Embryonic facial prominence (tissue), 1 donor: ENCODE measurements at regions not wholly inside any gene's neighbourhood (a gene's known extent, or its start where the extent isn't known, plus 50 kb on each side); places are given as distances from the start of the nearest gene placed in this dataset.
"Not testable (repeated sequence)": the region's sequence is repeated elsewhere in the genome, so short reads cannot be mapped to it uniquely, and the experiment has no call there.

ENCODE experiments used
- DNase-seq: peaks from one replicate; pipeline ENCODE4 v3.0.0-alpha.2; 2016; ENCODE audit errors: extremely low spot score

DNA sequence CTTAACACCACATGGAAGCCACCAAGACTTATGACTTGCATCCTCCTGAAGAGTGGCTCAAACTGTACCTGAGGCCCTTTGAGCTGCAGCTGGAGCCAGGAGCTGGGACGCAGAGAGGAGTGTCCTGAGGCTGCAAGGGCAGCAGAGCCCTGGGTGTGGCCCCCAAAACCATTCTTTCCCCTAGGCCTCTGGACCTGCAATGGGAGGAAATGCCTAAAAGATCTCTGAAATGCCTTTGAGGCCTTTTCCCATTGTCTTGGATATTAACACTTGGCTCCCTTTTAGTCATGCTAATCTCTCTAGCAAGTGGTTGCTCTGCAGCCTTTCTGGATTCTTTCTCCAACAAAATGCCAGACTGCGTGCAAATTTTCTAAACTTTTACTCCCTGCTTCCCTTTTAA, 156.1 kb downstream of the SLC38A4 start:
- DNase-seq, result no peak

DNA sequence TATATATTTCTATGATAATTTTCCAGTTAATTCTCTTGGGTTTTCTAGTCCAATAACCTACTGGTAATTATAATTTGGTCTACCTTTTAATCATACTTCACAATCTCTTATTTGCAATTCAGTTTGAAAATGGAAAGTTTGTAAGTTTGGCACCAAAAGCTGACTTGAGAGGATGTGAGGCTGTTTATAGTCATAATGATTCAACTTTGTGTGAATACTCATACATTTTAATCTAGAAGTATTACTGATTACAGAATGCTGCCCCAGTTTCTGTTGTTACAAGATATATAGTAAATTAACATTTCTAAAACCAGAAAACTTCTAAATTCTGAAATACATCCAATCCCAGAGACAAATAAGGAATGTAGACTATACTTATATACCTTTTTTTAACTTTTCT, 158.2 kb downstream of the SLC38A4 start:
- no peak for DNase-seq

- DNase-seq, result no peak
Measured at GRCh38 chr12:46664761-46665287, 161.0 kb downstream of the SLC38A4 start.

GRCh38 chr12:46663318-46663717, 162.5 kb downstream of the SLC38A4 start:
- no peak for DNase-seq

DNA sequence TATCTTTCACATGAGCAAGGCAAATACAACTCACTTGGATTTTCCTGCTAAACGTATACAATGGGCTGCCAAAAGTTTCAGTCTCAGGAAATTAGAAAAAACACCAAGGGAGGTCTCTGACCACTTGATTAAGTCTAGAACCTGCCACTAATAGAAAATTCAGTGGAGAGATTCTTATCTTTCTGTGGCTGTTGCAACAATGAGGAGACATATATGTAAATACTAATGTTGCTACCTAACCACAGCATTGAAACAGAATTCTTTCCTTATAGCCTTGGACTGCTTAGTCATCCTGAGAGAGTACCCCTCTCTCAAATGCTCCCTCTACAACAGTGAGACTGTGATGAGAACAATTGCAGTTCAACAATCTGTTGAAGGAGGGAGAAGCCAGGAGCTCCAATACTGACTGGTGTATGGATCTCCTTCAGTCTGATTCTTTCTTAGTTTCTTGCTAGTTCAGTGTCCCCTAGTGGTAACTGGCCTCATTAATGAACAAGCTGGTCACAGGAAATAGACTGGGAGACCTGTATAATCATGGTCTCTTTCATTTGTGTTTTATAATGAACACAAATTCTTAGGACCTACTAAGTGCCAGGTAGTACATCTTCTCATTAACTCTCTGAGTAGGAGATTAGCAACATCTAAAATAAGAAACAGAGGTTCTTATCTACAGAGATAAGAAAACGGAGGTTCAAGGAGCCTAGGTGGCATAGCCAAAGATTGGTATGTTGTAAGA, 164.5 kb downstream of the SLC38A4 start:
- DNase-seq, result peak; percentile 48

DNA sequence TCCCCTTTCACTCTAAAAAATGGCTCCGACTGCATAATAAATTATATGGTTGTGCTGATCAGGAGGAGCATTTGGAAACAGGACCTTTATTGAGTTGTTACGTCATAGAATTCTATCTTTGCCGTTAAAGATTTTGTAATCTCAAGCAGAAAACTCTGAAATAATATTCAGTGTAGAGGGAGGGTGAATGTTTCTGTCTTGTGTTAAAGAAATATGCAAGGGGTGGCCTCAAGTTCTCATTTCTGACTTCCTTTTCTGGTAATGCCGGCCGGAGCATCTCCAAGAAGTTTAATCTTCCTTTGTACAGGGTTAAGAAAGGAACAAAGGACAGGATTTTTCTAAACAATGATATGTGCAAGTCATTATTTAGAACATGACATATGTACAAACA, 165.1 kb downstream of the SLC38A4 start:
- no peak for DNase-seq

DNA sequence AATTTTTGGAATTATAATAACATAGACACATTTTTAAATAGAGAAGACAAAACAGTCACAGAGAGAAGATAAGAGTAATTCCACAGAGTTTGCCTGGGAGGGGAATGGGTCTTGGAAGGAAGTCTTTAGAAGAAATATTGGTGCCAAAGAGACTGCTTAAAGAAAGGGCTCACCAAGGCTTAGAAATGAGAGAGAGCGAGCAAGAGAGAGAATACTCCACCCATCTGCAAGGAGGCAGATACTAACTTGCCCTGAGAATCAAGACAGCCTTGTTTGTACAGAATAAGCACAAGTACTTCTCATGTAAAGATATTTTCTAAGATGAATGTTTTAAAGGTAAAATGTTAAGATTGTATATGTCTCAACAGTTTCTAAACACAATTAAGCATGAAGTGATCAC, 165.5 kb downstream of the SLC38A4 start:
- no peak for DNase-seq

DNA sequence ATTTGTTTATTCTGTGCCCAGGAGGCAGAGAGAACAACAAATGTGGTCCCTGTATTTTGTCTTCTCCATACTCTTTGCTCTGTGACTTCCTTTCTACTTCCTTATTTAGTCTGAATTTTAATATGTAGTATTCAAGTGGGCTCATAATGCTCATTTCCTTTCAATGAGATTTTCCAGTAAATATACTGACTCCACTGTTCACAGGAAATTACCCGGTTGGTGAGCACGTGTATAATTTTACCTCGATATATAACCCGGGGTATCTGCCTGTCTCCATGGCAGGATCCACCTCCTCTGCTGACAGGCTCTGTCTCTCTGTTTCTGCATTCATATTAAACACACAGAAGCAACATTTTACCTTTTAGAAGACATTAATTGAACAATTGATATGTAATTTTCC, 166.0 kb downstream of the SLC38A4 start:
- DNase-seq, result no peak

DNA sequence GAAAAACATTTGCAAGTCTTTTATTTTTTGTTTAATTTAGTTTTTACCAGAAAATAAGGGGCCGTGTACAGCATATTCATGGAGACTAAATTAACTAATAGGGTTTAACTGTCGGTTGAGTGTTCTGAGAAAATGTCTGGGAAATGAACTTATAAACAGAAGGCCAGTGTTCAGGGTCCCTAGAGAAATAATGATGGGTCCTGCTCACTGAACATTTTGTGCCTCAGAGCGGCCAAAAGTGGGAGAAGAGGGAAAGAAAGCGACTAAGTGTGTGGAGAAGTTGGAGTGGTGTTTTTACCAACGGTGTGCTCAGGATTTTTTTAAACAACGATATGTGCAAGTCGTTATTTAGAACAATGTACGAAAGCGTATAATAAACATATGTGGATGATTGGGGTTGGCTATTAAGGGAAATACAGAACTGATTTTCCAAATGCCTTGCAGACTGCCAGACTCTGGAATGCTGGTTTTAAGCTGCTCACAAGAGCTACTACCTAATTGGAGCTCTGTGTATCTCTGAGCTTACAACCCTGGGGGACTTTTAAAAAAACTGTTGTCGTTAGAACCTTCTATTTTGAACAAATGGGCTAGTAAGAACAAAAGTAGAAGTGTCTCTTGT, 166.7 kb downstream of the SLC38A4 start:
- DNase-seq, result no peak

- DNase-seq, result no peak
Measured at GRCh38 chr12:46657453-46658411, 168.1 kb downstream of the SLC38A4 start.

- DNase-seq, result not testable (repeated sequence)
Measured at GRCh38 chr12:46655984-46656383, 169.8 kb downstream of the SLC38A4 start.

DNA sequence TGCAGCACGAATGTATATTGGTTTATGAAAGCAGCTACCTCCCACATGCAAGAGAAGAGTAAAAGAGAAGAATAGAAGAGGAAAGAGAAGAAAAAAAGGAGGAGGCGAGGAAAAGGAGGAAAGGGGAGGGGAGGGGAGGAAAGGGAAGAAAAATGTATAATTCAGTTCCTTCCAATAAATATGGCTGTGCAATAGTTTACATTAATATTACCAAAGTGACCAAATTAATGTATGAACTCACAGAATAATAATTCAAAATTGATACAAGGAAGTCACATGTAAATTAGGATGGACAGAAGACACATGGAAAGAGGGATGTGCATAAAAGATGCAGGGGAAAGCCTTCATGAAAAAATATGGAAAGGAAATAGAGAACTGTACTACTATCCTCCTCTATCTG, 172.5 kb downstream of the SLC38A4 start:
- no peak for DNase-seq

DNA sequence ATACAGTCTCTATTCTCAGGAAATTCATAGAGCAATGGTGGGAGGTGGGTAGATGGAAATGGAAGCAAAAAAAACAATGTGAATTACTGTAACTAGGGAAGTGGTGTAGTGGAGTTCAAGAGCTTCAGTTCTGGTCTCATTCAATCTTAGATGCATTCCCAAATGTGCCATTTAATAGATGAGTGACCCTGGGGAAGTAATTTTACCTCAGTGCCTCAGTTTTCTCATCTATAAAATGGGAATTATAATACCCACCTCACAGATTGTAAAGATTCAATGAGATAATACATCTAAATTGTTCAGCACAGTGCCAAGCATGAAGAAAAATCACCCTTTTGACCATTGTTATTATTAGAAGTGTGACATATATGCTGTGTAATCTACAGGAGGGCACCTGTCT, 173.1 kb downstream of the SLC38A4 start:
- no peak for DNase-seq

DNA sequence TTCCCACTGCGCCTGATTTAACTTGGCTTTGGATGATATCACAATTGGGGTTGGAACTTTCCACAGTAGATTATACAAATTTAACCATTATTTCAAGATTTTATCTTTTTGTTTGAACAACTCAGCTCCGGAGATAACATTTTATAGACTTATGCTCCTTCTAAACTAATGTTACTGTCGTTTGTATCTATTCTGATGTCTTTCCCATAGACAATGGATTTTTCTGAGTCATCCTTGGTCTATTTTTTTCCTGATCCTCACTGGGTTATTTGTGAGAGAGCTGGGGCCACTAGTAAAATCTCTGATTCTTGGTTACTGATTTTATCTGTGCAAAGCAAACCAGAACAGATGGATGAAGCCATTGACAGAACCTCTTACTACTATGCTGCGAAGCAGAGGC, 175.1 kb downstream of the SLC38A4 start:
- no peak for DNase-seq

DNA sequence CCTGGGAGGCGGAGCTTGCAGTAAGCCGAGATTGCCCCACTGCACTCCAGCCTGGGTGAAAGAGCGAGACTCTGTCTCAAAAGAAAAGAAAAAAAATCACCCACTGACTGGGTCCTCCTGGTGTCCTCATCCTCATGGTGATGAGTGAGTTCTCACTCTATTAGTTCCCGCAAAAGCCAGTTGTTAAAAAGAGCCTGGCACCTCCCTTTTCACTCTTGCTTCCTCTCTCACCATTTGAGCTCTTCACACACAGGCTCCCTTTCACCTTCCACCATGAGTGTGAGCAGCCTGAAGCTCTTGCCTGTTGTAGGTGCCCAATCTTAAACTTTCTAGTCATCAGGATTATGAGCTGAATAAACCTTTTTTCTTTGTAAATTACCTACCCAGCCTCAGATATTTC, 176.4 kb downstream of the SLC38A4 start:
- DNase-seq, result no peak

DNA sequence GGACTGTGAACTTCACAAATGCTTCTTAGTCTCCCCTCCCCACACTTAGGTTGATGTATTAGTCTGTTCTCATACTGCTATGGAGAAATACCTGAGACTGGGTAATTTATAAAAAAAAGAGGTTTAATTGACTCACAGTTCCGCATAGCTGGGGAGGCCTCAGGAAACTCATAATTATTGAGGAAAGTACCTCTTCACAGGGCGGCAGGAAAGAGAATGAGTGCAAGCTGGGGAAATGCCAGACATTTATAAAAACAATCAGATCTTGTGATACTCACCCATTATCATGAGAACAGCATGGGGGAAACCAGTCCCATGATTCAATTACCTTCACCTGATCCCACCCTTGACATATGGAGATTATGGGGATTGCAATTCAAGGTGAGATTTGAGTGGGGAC, 178.8 kb downstream of the SLC38A4 start:
- no peak for DNase-seq

DNA sequence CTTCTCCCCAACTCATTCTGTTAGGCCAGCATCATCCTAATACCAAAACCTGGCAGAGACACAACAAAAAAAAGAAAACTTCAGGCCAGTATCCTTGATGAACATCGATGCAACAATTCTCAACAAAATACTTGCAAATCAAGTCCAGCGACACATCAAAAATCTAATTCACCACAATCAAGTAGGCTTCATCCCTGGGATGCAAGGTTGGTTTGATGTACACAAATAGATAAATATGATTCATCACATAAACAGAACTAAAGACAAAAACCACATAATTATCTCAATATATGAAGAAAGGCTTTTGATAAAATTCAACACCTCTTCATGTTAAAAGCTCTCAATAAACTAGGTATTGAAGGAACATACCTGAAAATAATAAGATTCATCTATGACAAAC, 184.1 kb downstream of the SLC38A4 start:
- not testable (repeated sequence) for DNase-seq

DNA sequence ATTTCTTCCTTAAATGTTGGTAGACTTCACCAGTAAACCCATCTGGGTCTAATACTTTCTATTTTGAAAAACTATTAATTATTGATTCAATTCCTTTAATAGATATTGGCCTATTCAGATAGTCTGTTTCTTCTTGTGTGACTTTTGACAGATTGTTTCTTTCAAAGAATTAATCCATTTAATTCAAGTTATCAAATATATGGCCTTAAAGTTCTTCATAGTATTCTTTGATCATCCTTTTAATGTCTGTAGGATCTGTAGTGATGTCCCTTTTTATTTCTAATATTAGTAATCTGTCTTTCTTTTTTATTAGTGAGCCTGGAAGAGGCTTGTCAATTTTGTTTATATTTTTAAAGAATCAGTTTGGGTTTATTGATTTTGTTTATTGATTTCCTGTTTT, 190.0 kb downstream of the SLC38A4 start:
- no peak for DNase-seq

DNA sequence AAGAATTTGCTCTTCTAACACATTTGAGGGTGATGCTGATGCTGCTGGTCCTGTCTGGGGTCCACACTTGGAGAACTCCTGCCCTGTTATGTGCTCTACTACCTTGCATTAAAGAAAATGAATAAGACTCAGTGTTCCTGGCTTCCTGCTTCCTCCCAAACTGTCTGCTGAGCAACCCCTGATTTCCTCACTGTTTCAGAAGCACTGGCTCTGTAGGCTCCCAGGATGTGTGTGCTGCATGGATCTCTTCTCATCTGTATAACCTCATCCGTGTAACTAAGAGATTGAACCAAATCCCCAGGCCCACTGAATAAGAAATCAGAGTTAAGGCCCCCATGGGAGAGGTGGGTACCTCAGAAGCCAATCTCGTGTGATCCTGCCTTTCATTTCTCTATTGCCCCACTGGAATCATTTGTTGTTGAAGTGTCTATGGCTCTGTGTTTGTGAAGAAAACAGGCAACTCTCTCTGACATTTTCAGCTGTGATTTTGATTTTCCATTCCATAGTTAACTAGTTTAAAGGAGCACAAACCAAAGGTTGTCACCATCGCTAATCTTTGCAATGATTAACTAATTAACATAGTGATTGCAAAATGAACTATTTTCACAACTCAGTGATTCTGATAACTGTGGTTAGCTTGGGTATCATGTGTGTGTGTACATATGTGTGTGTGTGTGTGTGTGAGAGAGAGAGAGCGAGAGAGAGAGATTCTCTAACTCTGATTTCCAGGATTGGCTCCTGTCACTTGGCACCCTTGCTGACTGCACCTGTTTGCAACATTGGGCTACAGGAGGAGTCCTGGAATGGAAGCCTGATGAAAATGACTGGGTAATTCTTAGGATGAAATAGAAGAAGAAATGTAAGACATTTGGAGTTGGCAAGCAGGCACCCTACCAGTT, 196.2 kb downstream of the SLC38A4 start:
- DNase-seq, result no peak

DNA sequence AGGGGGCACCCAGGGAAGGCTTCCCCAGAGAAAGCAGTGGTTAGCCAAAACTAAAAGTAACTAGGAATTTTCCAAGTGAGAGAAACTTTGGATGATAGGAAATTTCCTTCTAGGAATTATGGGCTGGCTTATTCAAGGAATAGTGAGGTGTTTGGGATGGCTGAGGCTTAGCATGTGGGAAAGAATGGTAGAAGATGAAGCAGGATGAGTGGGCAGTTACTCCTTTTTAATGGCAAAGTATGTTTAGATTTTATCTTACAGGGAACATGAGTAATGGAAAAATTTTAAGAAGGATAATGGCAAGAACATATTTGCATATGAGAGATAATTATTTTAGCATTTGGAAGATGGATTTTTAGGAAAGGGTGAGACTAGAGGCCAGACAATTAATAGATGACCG, 197.6 kb downstream of the SLC38A4 start:
- no peak for DNase-seq

GRCh38 chr12:46627686-46628085, 198.1 kb downstream of the SLC38A4 start:
- no peak for DNase-seq
